HG03432 (cell line): ENCODE measurements at regions not wholly inside any gene's neighbourhood (a gene's known extent, or its start where the extent isn't known, plus 50 kb on each side); places are given as distances from the start of the nearest gene placed in this dataset.
A peak's percentile ranks its signal among the peaks of the same experiment; 100 is the strongest.
"Not testable (repeated sequence)": the region's sequence is repeated elsewhere in the genome, so short reads cannot be mapped to it uniquely, and the experiment has no call there.

Experiments
- ATAC-seq: cut with Tn5 transposase; IDR thresholded peaks from one replicate; pipeline ENCODE4 v1.9.1; 2021; ENCODE audit warnings: mild to moderate bottlenecking, moderate library complexity; ENCODE audit not compliant: unreplicated experiment

DNA sequence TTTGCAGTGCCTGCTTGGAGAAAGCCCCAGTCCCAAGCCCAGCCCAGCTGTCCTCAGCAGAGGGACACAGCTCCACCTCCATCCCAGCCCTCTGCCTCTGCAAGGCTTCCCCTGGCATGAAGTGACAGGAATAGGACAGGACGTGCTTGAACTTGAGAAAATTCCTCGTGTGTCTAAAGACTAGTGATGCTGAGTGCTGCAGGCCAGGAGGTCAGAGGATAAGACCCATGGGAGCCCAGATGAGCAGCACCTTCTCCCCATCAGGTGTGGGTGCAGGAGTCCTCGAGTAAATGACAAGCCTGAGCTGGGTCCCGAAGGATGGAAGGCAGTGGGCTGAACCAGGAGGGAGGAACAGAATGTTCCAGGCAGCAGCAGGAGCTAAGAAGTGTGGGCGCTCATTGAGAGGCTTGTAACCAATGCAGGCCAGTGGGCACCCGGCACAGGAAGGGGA lies 67.8 kb upstream of the UXS1 start:
- ATAC-seq: no peak

DNA sequence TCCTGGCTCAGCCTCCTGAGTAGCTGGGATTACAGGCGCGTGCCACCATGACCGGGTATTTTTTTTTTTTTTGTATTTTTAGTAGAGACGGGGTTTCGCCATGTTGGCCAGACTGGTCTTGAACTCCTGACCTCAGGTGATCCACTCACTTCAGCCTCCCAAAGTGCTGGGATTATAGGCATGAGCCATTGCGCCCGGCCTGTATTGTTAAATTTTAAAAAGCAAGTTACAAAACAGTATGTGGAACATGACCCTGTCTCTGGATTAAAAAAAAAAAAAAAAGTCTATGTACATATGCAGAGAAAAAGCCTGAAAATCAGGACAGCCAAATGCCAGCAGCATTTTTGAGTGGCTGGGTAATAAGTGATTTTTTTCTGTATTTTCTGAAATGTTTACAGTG lies 64.8 kb upstream of the UXS1 start:
- ATAC-seq: not testable (repeated sequence)

DNA sequence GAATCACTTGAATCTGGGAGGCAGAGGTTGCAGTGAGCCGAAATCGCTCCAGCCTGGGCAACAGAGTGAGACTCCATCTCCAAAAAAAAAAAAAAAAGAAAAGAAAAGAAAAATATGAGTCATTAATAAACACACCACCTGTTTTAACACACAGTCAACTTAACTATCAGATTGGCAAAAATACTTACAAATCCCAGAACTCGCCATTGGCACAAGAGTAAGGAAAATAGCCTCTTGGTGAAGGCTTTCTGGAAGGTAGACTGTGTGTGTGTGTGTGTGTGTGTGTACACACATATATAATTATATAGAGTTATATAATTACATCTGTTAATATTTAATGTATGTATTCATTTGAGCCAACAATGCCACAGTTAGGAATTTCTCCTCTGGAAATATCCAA lies 63.7 kb upstream of the UXS1 start:
- ATAC-seq: no peak

GRCh38 chr2:106257135-106257534 lies 63.0 kb upstream of the UXS1 start:
- no peak for ATAC-seq

GRCh38 chr2:106249157-106249828 lies 55.2 kb upstream of the UXS1 start:
- ATAC-seq: not testable (repeated sequence)

- peak; percentile 67 for ATAC-seq
Observed at GRCh38 chr2:106248548-106249151, 54.5 kb upstream of the UXS1 start.
